Mesenteric fat pad (tissue), 1 donor: ENCODE measurements at regions not wholly inside any gene's neighbourhood (a gene's known extent, or its start where the extent isn't known, plus 50 kb on each side); places are given as distances from the start of the nearest gene placed in this dataset.

Experiments used
- DNase-seq: peaks from one replicate; pipeline ENCODE4 v3.0.0-alpha.2; 2020; ENCODE audit warnings: low spot score
- donor health status: DM: yes; HTN: yes; CAD: no.

- DNase-seq, result no peak
Observed at GRCh38 chr11:95289378-95290101, 58.5 kb upstream of the SESN3 start.

GRCh38 chr11:95284057-95285052 lies 53.4 kb upstream of the SESN3 start:
- no peak for DNase-seq

- no peak for DNase-seq
Observed at GRCh38 chr11:95283650-95284049, 52.6 kb upstream of the SESN3 start.

GRCh38 chr11:95283146-95283545 lies 52.1 kb upstream of the SESN3 start:
- DNase-seq, result no peak

- DNase-seq, result no peak
Observed at GRCh38 chr11:95282291-95282751, 51.3 kb upstream of the SESN3 start.
